ENCODE measurements at regions not wholly inside any gene's neighbourhood (a gene's known extent, or its start where the extent isn't known, plus 50 kb on each side); places are given as distances from the start of the nearest gene placed in this dataset.
"Not testable (repeated sequence)": the region's sequence is repeated elsewhere in the genome, so short reads cannot be mapped to it uniquely, and the experiment has no call there.

DNA sequence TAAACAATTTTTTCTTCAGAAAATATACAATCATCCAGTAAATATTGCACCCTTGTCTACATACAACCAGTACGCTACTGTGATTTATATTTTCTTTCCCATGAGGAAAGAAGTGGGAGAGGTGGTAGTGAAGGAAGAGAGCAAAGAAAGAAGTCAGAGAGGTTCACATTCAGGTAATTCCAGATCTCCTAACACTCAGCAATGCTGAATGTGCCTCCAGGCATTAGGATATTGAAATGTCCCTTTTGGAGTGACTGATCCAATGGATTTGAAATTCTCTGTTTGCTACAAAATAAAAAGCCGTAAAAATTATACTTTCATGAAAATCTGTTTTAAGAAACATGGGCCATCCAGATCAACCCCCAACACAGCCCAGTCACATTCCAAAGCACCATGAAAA lies 211.9 kb upstream of the NR3C2 start:
- Mint-ChIP-seq H3K27me3 (no peaks in the 10 kb centered on the region), H3K4me3 (no peak overlapping the region), H3K4me1 (no peaks in the 10 kb centered on the region), H3K36me3 (no peaks in the 10 kb centered on the region), H3K27ac (no peak overlapping the region), H3K9me3 (no peaks in the 10 kb centered on the region)
- ATAC-seq (ENCODE audit: low read depth in 2 of 2) (no peak), DNase-seq (no peak)

DNA sequence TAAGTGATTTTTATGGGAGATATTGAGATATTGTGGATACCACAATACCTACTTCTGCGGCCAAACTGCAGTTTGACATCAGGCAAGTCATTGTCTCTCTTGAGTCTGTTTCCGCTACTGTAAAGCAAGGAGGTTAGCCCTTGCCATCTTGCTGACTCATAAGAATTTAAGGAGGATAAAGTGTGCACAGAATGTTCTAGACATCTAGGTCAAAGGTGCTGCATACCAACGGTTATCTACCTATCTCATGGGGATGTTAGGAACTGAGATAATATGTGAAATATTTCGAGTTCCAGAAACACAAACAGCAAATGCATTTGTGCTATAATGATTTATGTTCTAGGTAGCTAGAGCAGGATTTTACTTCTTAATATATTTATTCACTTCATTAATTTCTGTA lies 211.5 kb upstream of the NR3C2 start:
- ATAC-seq (ENCODE audit: low read depth in 2 of 2) = no peak
- DNase-seq = no peak
- no peaks in the 10 kb centered on the region for H3K4me1 Mint-ChIP-seq

DNA sequence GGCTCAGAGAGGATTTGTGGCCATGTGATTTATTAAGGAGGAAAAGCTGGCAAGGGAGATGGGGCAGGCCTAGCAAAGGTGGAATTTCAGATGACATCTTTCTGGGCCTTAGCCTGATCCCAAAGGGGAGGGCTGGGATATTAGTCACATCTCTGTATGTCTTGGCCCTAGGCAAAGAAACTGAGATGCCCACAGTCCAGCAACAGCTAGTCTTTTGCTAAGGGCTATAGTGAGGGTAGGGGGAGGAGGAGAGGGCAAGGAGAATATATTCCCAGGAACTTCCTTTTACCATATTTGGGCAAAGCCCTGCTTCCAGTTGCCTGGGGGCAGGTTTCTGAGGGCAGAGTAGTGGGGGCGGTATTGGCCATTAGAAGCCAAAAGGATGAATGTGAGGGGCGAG lies 209.8 kb upstream of the NR3C2 start:
- H3K27me3 Mint-ChIP-seq = no peaks in the 10 kb centered on the region
- H3K4me1 Mint-ChIP-seq = no peaks in the 10 kb centered on the region
- DNase-seq (no peak), ATAC-seq (ENCODE audit: low read depth in 2 of 2) (no peak)
- H3K4me3 Mint-ChIP-seq = no peak overlapping the region
- H3K27ac Mint-ChIP-seq = no peak overlapping the region
- H3K9me3 Mint-ChIP-seq = no peaks in the 10 kb centered on the region
- no peaks in the 10 kb centered on the region for H3K36me3 Mint-ChIP-seq

More for the DNA sequence above, 211.5 kb upstream of the NR3C2 start:
- no peaks in the 10 kb centered on the region for H3K9me3 Mint-ChIP-seq
- no peak overlapping the region for H3K27ac Mint-ChIP-seq
- no peak overlapping the region for H3K4me3 Mint-ChIP-seq
- no peaks in the 10 kb centered on the region for H3K36me3 Mint-ChIP-seq
- H3K27me3 Mint-ChIP-seq = no peaks in the 10 kb centered on the region

DNA sequence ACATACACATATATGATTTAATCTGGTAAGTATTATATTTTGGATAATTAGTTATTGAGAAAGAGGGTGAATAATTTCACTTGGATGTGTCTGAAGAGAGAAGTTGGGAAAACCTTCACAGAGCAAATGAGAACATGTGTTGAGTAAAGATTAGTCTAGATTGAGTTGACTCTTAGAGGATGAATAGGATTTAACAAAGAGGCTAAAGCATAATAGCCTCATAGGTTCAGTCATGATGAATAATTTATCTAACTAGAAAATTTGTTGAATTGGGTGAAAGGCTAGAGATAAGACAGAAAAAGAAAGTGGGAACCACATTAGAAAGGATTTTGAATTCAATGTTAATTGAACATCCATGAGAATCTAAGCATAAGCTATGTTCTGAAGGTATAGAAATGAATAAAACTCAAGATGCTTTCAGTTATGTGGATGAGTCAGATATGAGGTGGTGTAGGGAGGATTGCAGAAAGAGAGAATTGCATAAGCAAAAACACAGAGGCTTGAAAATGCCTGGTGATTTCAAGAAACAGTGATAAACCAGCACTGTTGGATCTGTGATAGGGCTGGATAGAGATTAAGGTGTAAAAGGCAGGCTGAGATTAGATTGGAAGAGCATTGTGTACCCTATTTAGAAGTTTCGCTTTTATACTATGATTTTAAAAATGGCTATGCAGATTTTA lies 207.6 kb upstream of the NR3C2 start:
- H3K9me3 Mint-ChIP-seq = no peaks in the 10 kb centered on the region
- DNase-seq (no peak), ATAC-seq (ENCODE audit: low read depth in 2 of 2) (no peak)
- no peaks in the 10 kb centered on the region for H3K27me3 Mint-ChIP-seq
- no peaks in the 10 kb centered on the region for H3K36me3 Mint-ChIP-seq
- no peak overlapping the region for H3K4me3 Mint-ChIP-seq
- H3K4me1 Mint-ChIP-seq = no peaks in the 10 kb centered on the region
- no peak overlapping the region for H3K27ac Mint-ChIP-seq

DNA sequence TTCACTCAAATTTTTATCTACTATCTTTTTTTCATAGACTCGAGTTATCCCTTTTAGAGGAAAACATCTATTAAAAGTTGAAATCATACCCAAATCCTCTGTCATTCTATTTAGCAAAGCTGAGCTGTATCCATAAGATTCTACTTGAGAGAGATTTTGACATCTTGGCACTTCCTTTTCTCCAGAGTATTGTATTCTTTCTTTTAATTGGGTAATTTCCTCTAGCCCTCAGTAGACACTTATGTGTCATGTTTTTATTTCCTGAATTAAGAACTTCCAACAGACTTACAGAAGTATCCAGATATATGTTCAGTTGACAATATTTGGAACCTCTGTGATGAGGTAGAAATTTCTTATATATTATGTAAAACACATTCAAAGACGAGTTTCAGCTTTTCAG lies 201.6 kb upstream of the NR3C2 start:
- Mint-ChIP-seq H3K9me3 (peaks cover 0 to 8% (median 5%) of the 10 kb centered on the region in 7 donors), H3K27me3 (peaks cover 0 to 5% (median 0%) of the 10 kb centered on the region in 3 donors), H3K4me3 (no peak overlapping the region), H3K4me1 (no peaks in the 10 kb centered on the region), H3K27ac (peak overlapping the region in 1 of 6 donors; percentile 30), H3K36me3 (peaks cover 0 to 5% of the 10 kb centered on the region in 2 donors)
- no peak for DNase-seq
- ATAC-seq (ENCODE audit: low read depth in 2 of 2) = no peak

GRCh38 chr4:148642907-148643306 lies 200.7 kb upstream of the NR3C2 start:
- ATAC-seq (ENCODE audit: low read depth in 2 of 2) (no peak), DNase-seq (no peak)
- Mint-ChIP-seq H3K9me3 (peaks cover 6 to 17% (median 11%) of the 10 kb centered on the region in 7 donors), H3K4me1 (no peaks in the 10 kb centered on the region), H3K36me3 (peaks cover 0 to 5% of the 10 kb centered on the region in 2 donors), H3K4me3 (no peak overlapping the region), H3K27me3 (peaks cover 0 to 5% (median 0%) of the 10 kb centered on the region in 3 donors), H3K27ac (no peak overlapping the region)

GRCh38 chr4:148638079-148638478 lies 195.9 kb upstream of the NR3C2 start:
- not testable (repeated sequence) for H3K27me3 Mint-ChIP-seq; H3K36me3 Mint-ChIP-seq; H3K4me1 Mint-ChIP-seq; DNase-seq; ATAC-seq (ENCODE audit: low read depth in 2 of 2); H3K4me3 Mint-ChIP-seq
- peaks cover 15 to 49% (median 27%) of the 10 kb centered on the region in 7 donors for H3K9me3 Mint-ChIP-seq
- H3K27ac Mint-ChIP-seq = peak overlapping the region in 1 of 6 donors; percentile 12

- not testable (repeated sequence) for H3K4me3 Mint-ChIP-seq; H3K27me3 Mint-ChIP-seq; H3K4me1 Mint-ChIP-seq; DNase-seq; ATAC-seq (ENCODE audit: low read depth in 2 of 2); H3K27ac Mint-ChIP-seq; H3K36me3 Mint-ChIP-seq
- peaks cover 13 to 49% (median 27%) of the 10 kb centered on the region in 7 donors for H3K9me3 Mint-ChIP-seq
Measured at GRCh38 chr4:148637453-148637852, 195.2 kb upstream of the NR3C2 start.

DNA sequence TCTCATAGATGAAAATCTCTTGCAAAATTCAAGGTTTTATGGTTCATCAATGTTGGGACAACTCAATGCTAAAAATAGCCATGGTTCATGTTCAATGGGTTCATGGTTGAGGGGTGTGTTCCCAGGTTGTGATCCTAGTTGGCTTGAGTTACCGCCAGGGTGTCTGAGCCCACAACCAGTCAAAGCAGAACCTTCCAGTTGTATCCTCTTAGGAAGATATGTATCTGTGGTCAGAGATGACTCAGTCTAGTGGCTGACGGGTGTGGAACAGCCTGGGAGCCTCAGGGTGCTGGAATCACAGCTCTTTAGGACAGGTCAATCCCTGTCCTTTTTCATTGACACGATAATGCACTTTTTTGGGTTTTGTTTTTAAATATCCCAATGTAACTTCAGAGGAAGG lies 192.3 kb upstream of the NR3C2 start:
- DNase-seq (no peak), ATAC-seq (ENCODE audit: low read depth in 2 of 2) (no peak)
- Mint-ChIP-seq H3K27me3 (no peaks in the 10 kb centered on the region), H3K27ac (no peak overlapping the region), H3K4me3 (no peak overlapping the region), H3K4me1 (no peaks in the 10 kb centered on the region), H3K36me3 (peaks cover 5 to 10% of the 10 kb centered on the region in 2 donors), H3K9me3 (peaks cover 10 to 48% (median 26%) of the 10 kb centered on the region in 7 donors)

GRCh38 chr4:148633720-148634119 lies 191.5 kb upstream of the NR3C2 start:
- no peaks in the 10 kb centered on the region for H3K27me3 Mint-ChIP-seq
- H3K36me3 Mint-ChIP-seq = peaks cover 0 to 10% of the 10 kb centered on the region in 2 donors
- no peak overlapping the region for H3K27ac Mint-ChIP-seq
- no peak overlapping the region for H3K4me3 Mint-ChIP-seq
- H3K9me3 Mint-ChIP-seq = peaks cover 10 to 41% (median 21%) of the 10 kb centered on the region in 7 donors
- ATAC-seq (ENCODE audit: low read depth in 2 of 2) = no peak
- H3K4me1 Mint-ChIP-seq = no peaks in the 10 kb centered on the region
- DNase-seq = no peak

GRCh38 chr4:148632476-148632875 lies 190.3 kb upstream of the NR3C2 start:
- Mint-ChIP-seq H3K27ac (no peak overlapping the region), H3K27me3 (no peaks in the 10 kb centered on the region), H3K36me3 (peaks cover 0 to 10% of the 10 kb centered on the region in 2 donors), H3K4me3 (no peak overlapping the region), H3K4me1 (no peaks in the 10 kb centered on the region), H3K9me3 (peaks cover 8 to 28% (median 15%) of the 10 kb centered on the region in 7 donors)
- no peak for DNase-seq
- ATAC-seq (ENCODE audit: low read depth in 2 of 2) = no peak

- Mint-ChIP-seq H3K27me3 (no peaks in the 10 kb centered on the region), H3K9me3 (peaks cover 0 to 18% (median 6%) of the 10 kb centered on the region in 7 donors), H3K27ac (no peak overlapping the region), H3K4me1 (no peaks in the 10 kb centered on the region), H3K4me3 (no peak overlapping the region), H3K36me3 (no peaks in the 10 kb centered on the region)
- DNase-seq (no peak), ATAC-seq (ENCODE audit: low read depth in 2 of 2) (no peak)
Measured at GRCh38 chr4:148630051-148630450, 187.8 kb upstream of the NR3C2 start.

- H3K9me3 Mint-ChIP-seq = peaks cover 9 to 63% (median 17%) of the 10 kb centered on the region in 7 donors
- no peaks in the 10 kb centered on the region for H3K36me3 Mint-ChIP-seq
- H3K27ac Mint-ChIP-seq = no peak overlapping the region
- no peaks in the 10 kb centered on the region for H3K27me3 Mint-ChIP-seq
- ATAC-seq (ENCODE audit: low read depth in 2 of 2) (no peak), DNase-seq (no peak)
- H3K4me3 Mint-ChIP-seq = no peak overlapping the region
- no peaks in the 10 kb centered on the region for H3K4me1 Mint-ChIP-seq
Measured at GRCh38 chr4:148618856-148619255, 176.6 kb upstream of the NR3C2 start.

- Mint-ChIP-seq H3K27me3 (no peaks in the 10 kb centered on the region), H3K9me3 (peaks cover 0 to 16% (median 7%) of the 10 kb centered on the region in 7 donors), H3K27ac (no peak overlapping the region), H3K4me1 (no peaks in the 10 kb centered on the region), H3K36me3 (peaks cover 0 to 8% of the 10 kb centered on the region in 2 donors), H3K4me3 (no peak overlapping the region)
- no peak for DNase-seq
- no peak for ATAC-seq (ENCODE audit: low read depth in 2 of 2)
Measured at GRCh38 chr4:148608968-148609367, 166.8 kb upstream of the NR3C2 start.

All from naive B cell (primary cell).